ENCODE measurements at regions not wholly inside any gene's neighbourhood (a gene's known extent, or its start where the extent isn't known, plus 50 kb on each side); places are given as distances from the start of the nearest gene placed in this dataset.

- Histone ChIP-seq H3K9ac (ENCODE audit: low read length) (no peak overlapping the region), H2BK5ac (ENCODE audit: low read length) (no peak overlapping the region), H3K27ac (ENCODE audit: low read depth, low read length) (no peak overlapping the region), H2AK5ac (ENCODE audit: low read length) (no peak overlapping the region), H3K79me2 (ENCODE audit: control insufficient read depth, insufficient read depth, low read length) (peaks cover 2% of the 10 kb centered on the region), H3K27me3 (ENCODE audit: insufficient read depth, low read length, poor library complexity) (no peaks in the 10 kb centered on the region), H4K8ac (ENCODE audit: low read depth, low read length) (no peak overlapping the region), H3K36me3 (ENCODE audit: control insufficient read depth, insufficient read depth, low read length) (no peaks in the 10 kb centered on the region), H3K4me1 (ENCODE audit: control insufficient read depth, low read depth, low read length) (peaks cover 4% of the 10 kb centered on the region), H2BK120ac (ENCODE audit: low read depth, low read length) (no peak overlapping the region), H3K4me3 (ENCODE audit: low read length) (no peak overlapping the region), H3K23ac (ENCODE audit: low read length) (no peak overlapping the region), H3K56ac (ENCODE audit: low read length) (no peak overlapping the region), H3K79me1 (ENCODE audit: low read length) (peaks cover 6% of the 10 kb centered on the region), H2BK15ac (replicated peaks; ENCODE audit: low read depth) (no peak overlapping the region), H3K4me2 (ENCODE audit: low read length) (no peak overlapping the region), H4K5ac (ENCODE audit: low read length) (no peak overlapping the region), H3K18ac (ENCODE audit: low read length) (no peak overlapping the region), H3K4ac (ENCODE audit: low read depth, low read length) (no peak overlapping the region)
- no CpG with 5 or more reads among the region's 4 CpGs for WGBS (ENCODE audit: extremely low coverage, insufficient coverage, low lambda C conversion rate)
- DNase-seq = no peak
Measured at GRCh38 chr7:25946181-25946580, 205.8 kb upstream of the NFE2L3 start.

DNA sequence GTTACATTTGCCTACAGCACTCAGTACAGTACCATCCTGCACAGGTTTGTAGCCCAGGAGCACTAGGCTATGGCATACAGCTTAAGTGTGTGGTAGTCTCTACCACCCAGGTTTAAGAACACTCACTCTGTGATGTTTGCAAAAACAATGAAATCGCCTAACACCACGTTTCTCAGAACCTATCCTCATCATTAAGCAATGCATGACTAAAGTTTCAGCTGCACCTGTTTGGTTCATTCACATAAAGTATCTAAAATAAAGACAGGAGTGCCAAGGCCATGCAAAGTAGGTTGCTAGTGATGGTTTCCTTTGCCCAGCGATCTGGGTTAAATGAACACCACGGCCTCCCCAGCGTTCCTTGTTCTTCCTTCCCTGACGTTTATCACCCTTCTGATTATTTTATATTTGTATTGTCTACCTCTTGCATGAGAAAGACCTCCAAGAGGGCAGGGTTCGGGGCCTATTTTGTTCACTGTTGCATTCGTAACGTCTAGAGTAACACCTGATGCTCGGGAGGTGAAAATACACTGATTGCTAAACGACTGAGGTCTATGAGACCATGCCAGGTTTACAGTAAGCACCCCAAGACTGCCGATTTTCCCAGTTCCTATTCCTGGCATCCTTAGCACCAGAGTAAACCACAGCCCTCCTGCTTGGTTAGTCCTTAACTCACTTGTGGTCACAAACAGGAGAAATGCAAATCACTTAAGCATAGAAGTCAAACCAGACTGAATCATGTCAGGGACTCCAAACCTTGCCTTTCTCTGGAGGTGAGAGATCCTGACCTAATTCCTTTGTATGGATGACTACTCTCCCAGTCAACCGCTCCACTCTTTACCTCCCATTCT is 204.1 kb upstream of the NFE2L3 start:
- no peak overlapping the region for H3K9ac ChIP-seq (ENCODE audit: low read length)
- H2BK15ac ChIP-seq (replicated peaks; ENCODE audit: low read depth) = no peak overlapping the region
- no peak overlapping the region for H2BK120ac ChIP-seq (ENCODE audit: low read depth, low read length)
- H3K4me1 ChIP-seq (ENCODE audit: control insufficient read depth, low read depth, low read length) = peaks cover 7% of the 10 kb centered on the region
- no peak overlapping the region for H3K23ac ChIP-seq (ENCODE audit: low read length)
- no peak for DNase-seq
- peaks cover 6% of the 10 kb centered on the region for H3K79me1 ChIP-seq (ENCODE audit: low read length)
- no peak overlapping the region for H4K5ac ChIP-seq (ENCODE audit: low read length)
- no peak overlapping the region for H3K18ac ChIP-seq (ENCODE audit: low read length)
- no peak overlapping the region for H3K4ac ChIP-seq (ENCODE audit: low read depth, low read length)
- no peak overlapping the region for H3K56ac ChIP-seq (ENCODE audit: low read length)
- no CpG with 5 or more reads among the region's 13 CpGs for WGBS (ENCODE audit: extremely low coverage, insufficient coverage, low lambda C conversion rate)
- H4K8ac ChIP-seq (ENCODE audit: low read depth, low read length) = no peak overlapping the region
- no peak overlapping the region for H3K27ac ChIP-seq (ENCODE audit: low read depth, low read length)
- H3K36me3 ChIP-seq (ENCODE audit: control insufficient read depth, insufficient read depth, low read length) = no peaks in the 10 kb centered on the region
- H3K4me2 ChIP-seq (ENCODE audit: low read length) = no peak overlapping the region
- H2BK5ac ChIP-seq (ENCODE audit: low read length) = no peak overlapping the region
- H2AK5ac ChIP-seq (ENCODE audit: low read length) = no peak overlapping the region
- no peaks in the 10 kb centered on the region for H3K27me3 ChIP-seq (ENCODE audit: insufficient read depth, low read length, poor library complexity)
- H3K4me3 ChIP-seq (ENCODE audit: low read length) = no peak overlapping the region
- H3K79me2 ChIP-seq (ENCODE audit: control insufficient read depth, insufficient read depth, low read length) = peaks cover 2% of the 10 kb centered on the region

DNA sequence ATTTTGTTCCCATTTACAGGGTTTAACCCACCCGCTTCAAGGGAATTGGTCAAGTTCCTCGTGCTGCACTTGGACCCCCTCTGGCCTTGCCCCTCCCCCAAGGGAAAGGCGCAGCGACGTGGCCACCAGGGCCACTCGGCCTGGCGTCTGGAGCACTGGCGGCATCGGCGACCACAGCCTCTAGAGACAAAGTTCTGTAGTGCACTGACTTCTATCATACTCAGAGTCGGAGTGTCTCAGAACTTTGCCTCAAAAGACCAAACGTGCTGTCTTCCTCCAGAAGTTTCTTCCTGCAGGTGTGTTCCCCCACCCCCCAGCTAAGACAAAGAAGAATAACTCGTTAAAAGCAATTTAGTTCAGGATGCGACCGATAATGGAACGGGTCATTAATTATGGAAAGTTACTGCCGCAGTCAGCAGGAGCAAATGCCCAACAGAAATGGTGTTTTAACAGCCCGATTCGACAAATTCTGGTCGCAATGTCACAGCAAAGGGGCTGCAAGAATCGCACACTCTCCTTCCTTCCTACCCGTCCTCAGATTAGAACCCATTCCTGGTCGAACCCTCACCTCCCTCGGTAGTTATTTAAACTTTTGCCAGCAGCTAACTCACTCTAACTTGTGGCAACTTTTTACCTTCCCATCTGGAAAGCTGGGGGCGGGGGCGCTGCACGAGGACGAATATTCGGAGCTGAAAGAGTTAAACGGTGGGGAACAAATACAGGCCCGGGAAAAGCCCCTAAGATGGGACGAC is 202.1 kb upstream of the NFE2L3 start:
- peaks cover 7% of the 10 kb centered on the region for H3K4me1 ChIP-seq (ENCODE audit: control insufficient read depth, low read depth, low read length)
- H3K27me3 ChIP-seq (ENCODE audit: insufficient read depth, low read length, poor library complexity) = no peaks in the 10 kb centered on the region
- H3K56ac ChIP-seq (ENCODE audit: low read length) = peak overlapping the region; percentile 91
- H4K8ac ChIP-seq (ENCODE audit: low read depth, low read length) = no peak overlapping the region
- no peaks in the 10 kb centered on the region for H3K36me3 ChIP-seq (ENCODE audit: control insufficient read depth, insufficient read depth, low read length)
- peak overlapping the region; percentile 91 for H3K9ac ChIP-seq (ENCODE audit: low read length)
- no peak overlapping the region for H4K5ac ChIP-seq (ENCODE audit: low read length)
- H3K79me2 ChIP-seq (ENCODE audit: control insufficient read depth, insufficient read depth, low read length) = peaks cover 2% of the 10 kb centered on the region
- H2BK15ac ChIP-seq (replicated peaks; ENCODE audit: low read depth) = no peak overlapping the region
- H3K18ac ChIP-seq (ENCODE audit: low read length) = peak overlapping the region; percentile 98
- WGBS (ENCODE audit: extremely low coverage, insufficient coverage, low lambda C conversion rate) = no CpG with 5 or more reads among the region's 32 CpGs
- H2BK120ac ChIP-seq (ENCODE audit: low read depth, low read length) = no peak overlapping the region
- H3K79me1 ChIP-seq (ENCODE audit: low read length) = peaks cover 6% of the 10 kb centered on the region
- no peak overlapping the region for H2AK5ac ChIP-seq (ENCODE audit: low read length)
- H3K4me2 ChIP-seq (ENCODE audit: low read length) = peak overlapping the region; percentile 84
- no peak overlapping the region for H2BK5ac ChIP-seq (ENCODE audit: low read length)
- no peak overlapping the region for H3K23ac ChIP-seq (ENCODE audit: low read length)
- H3K4ac ChIP-seq (ENCODE audit: low read depth, low read length) = peak overlapping the region; percentile 42
- H3K4me3 ChIP-seq (ENCODE audit: low read length) = peak overlapping the region; percentile 95
- peak; percentile 73 for DNase-seq
- H3K27ac ChIP-seq (ENCODE audit: low read depth, low read length) = peak overlapping the region; percentile 65

- H3K56ac ChIP-seq (ENCODE audit: low read length) = peak overlapping the region; percentile 91
- peak overlapping the region; percentile 98 for H3K18ac ChIP-seq (ENCODE audit: low read length)
- peak overlapping the region; percentile 65 for H3K27ac ChIP-seq (ENCODE audit: low read depth, low read length)
Measured at GRCh38 chr7:25950488-25951413, 201.2 kb upstream of the NFE2L3 start.

GRCh38 chr7:25951414-25952260 is 200.4 kb upstream of the NFE2L3 start:
- H3K36me3 ChIP-seq (ENCODE audit: control insufficient read depth, insufficient read depth, low read length) = no peaks in the 10 kb centered on the region
- WGBS (ENCODE audit: extremely low coverage, insufficient coverage, low lambda C conversion rate) = no CpG with 5 or more reads among the region's 46 CpGs
- peak overlapping the region; percentile 62 for H3K18ac ChIP-seq (ENCODE audit: low read length)
- H4K8ac ChIP-seq (ENCODE audit: low read depth, low read length) = no peak overlapping the region
- peak overlapping the region; percentile 68 for H3K9ac ChIP-seq (ENCODE audit: low read length)
- no peak overlapping the region for H4K5ac ChIP-seq (ENCODE audit: low read length)
- H2BK15ac ChIP-seq (replicated peaks; ENCODE audit: low read depth) = no peak overlapping the region
- peak overlapping the region; percentile 18 for H3K4me3 ChIP-seq (ENCODE audit: low read length)
- no peak overlapping the region for H2AK5ac ChIP-seq (ENCODE audit: low read length)
- H3K79me2 ChIP-seq (ENCODE audit: control insufficient read depth, insufficient read depth, low read length) = peaks cover 2% of the 10 kb centered on the region
- H3K56ac ChIP-seq (ENCODE audit: low read length) = peak overlapping the region; percentile 79
- H3K4ac ChIP-seq (ENCODE audit: low read depth, low read length) = peak overlapping the region; percentile 38
- no peak overlapping the region for H2BK5ac ChIP-seq (ENCODE audit: low read length)
- no peak overlapping the region for H3K23ac ChIP-seq (ENCODE audit: low read length)
- peaks cover 6% of the 10 kb centered on the region for H3K79me1 ChIP-seq (ENCODE audit: low read length)
- DNase-seq = peak; percentile 32
- H3K4me2 ChIP-seq (ENCODE audit: low read length) = peak overlapping the region; percentile 37
- H3K4me1 ChIP-seq (ENCODE audit: control insufficient read depth, low read depth, low read length) = peaks cover 7% of the 10 kb centered on the region
- no peak overlapping the region for H3K27ac ChIP-seq (ENCODE audit: low read depth, low read length)
- no peaks in the 10 kb centered on the region for H3K27me3 ChIP-seq (ENCODE audit: insufficient read depth, low read length, poor library complexity)
- no peak overlapping the region for H2BK120ac ChIP-seq (ENCODE audit: low read depth, low read length)

More at GRCh38 chr7:25950488-25951413, 201.2 kb upstream of the NFE2L3 start:
- Histone ChIP-seq H3K79me1 (ENCODE audit: low read length) (peaks cover 6% of the 10 kb centered on the region), H2BK5ac (ENCODE audit: low read length) (peak overlapping the region; percentile 45), H3K23ac (ENCODE audit: low read length) (no peak overlapping the region), H3K4ac (ENCODE audit: low read depth, low read length) (peak overlapping the region; percentile 79), H2BK120ac (ENCODE audit: low read depth, low read length) (no peak overlapping the region), H3K36me3 (ENCODE audit: control insufficient read depth, insufficient read depth, low read length) (no peaks in the 10 kb centered on the region), H4K5ac (ENCODE audit: low read length) (no peak overlapping the region), H2AK5ac (ENCODE audit: low read length) (no peak overlapping the region), H3K79me2 (ENCODE audit: control insufficient read depth, insufficient read depth, low read length) (peaks cover 2% of the 10 kb centered on the region), H3K4me2 (ENCODE audit: low read length) (peak overlapping the region; percentile 84), H2BK15ac (replicated peaks; ENCODE audit: low read depth) (no peak overlapping the region), H3K27me3 (ENCODE audit: insufficient read depth, low read length, poor library complexity) (no peaks in the 10 kb centered on the region), H3K9ac (ENCODE audit: low read length) (peak overlapping the region; percentile 91), H3K4me3 (ENCODE audit: low read length) (peak overlapping the region; percentile 95), H3K4me1 (ENCODE audit: control insufficient read depth, low read depth, low read length) (peaks cover 7% of the 10 kb centered on the region), H4K8ac (ENCODE audit: low read depth, low read length) (peak overlapping the region; percentile 7)
- WGBS (ENCODE audit: extremely low coverage, insufficient coverage, low lambda C conversion rate) = no CpG with 5 or more reads among the region's 86 CpGs
- DNase-seq = peak; percentile 99
